Cerebellar cortex (tissue), 1 donor: ENCODE measurements at regions not wholly inside any gene's neighbourhood (a gene's known extent, or its start where the extent isn't known, plus 50 kb on each side); places are given as distances from the start of the nearest gene placed in this dataset.

ENCODE experiments used
- DNase-seq: peaks from one replicate; pipeline ENCODE4 v3.0.0-alpha.2; 2015; ENCODE audit warnings: low spot score

GRCh38 chr9:121601194-121601593 is 50.2 kb upstream of the DAB2IP start:
- DNase-seq = no peak
